Neural progenitor cell (in vitro differentiated cells): ENCODE measurements at regions not wholly inside any gene's neighbourhood (a gene's known extent, or its start where the extent isn't known, plus 50 kb on each side); places are given as distances from the start of the nearest gene placed in this dataset.

Experiments used
- DNase-seq: peaks from one replicate; pipeline ENCODE4 v3.0.0-alpha.2; 2016; ENCODE audit warnings: low spot score
- H2AFZ ChIP-seq: fragments of 200-600 bp; sonication (generic); replicated peaks from 2 replicates; pipeline ENCODE4 v1.6.1; 2016; ENCODE audit warnings: antibody characterized with exemption
- H3F3A ChIP-seq: fragments of 200-600 bp; sonication (generic); 2 replicates; pipeline ENCODE4 v1.6.1; 2016; ENCODE audit warnings: antibody characterized with exemption, low read depth
- H3K27ac ChIP-seq: fragments of 200-600 bp; sonication (generic); 2 replicates; pipeline ENCODE4 v1.5.1; 2016; ENCODE audit warnings: mild to moderate bottlenecking
- H3K27me3 ChIP-seq: fragments of 200-600 bp; sonication (generic); 2 replicates; pipeline ENCODE4 v1.6.1; 2016; ENCODE audit warnings: mild to moderate bottlenecking, moderate library complexity
- H3K36me3 ChIP-seq: fragments of 200-600 bp; sonication (generic); 2 replicates; pipeline ENCODE4 v1.5.1; 2016
- H3K4me1 ChIP-seq: fragments of 200-600 bp; sonication (generic); 2 replicates; pipeline ENCODE4 v1.6.1; 2016; ENCODE audit warnings: mixed run types
- H3K4me2 ChIP-seq: fragments of 200-600 bp; sonication (generic); 2 replicates; pipeline ENCODE4 v1.6.1; 2016
- H3K4me3 ChIP-seq: fragments of 200-600 bp; sonication (generic); 2 replicates; pipeline ENCODE4 v1.5.1; 2016
- H3K79me2 ChIP-seq: fragments of 200-600 bp; sonication (generic); 2 replicates; pipeline ENCODE4 v1.6.1; 2016; ENCODE audit warnings: low read depth
- H3K9ac ChIP-seq: fragments of 200-600 bp; sonication (generic); 2 replicates; pipeline ENCODE4 v1.6.1; 2016
- H3K9me3 ChIP-seq: fragments of 200-600 bp; sonication (generic); 2 replicates; pipeline ENCODE4 v1.5.1; 2016; ENCODE audit warnings: low read depth
- H4K20me1 ChIP-seq: fragments of 200-600 bp; sonication (generic); 2 replicates; pipeline ENCODE4 v1.6.1; 2016; ENCODE audit warnings: low read depth
- H3K27ac Mint-ChIP-seq: 3 replicates; pipeline ENCODE4 v1.8.0; 2021; ENCODE audit warnings: mixed read lengths
- H3K27me3 Mint-ChIP-seq: 2 replicates; pipeline ENCODE4 v1.8.0; 2022; ENCODE audit warnings: low read depth, mild to moderate bottlenecking, inconsistent platforms, moderate library complexity, mixed read lengths; ENCODE audit not compliant: insufficient read depth
- H3K36me3 Mint-ChIP-seq: 3 replicates; pipeline ENCODE4 v1.8.0; 2021; ENCODE audit warnings: mixed read lengths
- H3K4me1 Mint-ChIP-seq: 3 replicates; pipeline ENCODE4 v1.8.0; 2021; ENCODE audit warnings: mixed read lengths
- H3K4me3 Mint-ChIP-seq: 3 replicates; pipeline ENCODE4 v1.8.0; 2021; ENCODE audit warnings: mild to moderate bottlenecking, moderate library complexity, mixed read lengths
- H3K9me3 Mint-ChIP-seq: 3 replicates; pipeline ENCODE4 v1.8.0; 2020; ENCODE audit warnings: mixed read lengths
- EZH2 ChIP-seq: fragments of 200-600 bp; sonication (generic); IDR thresholded peaks from 2 replicates; pipeline ENCODE4 v1.6.1; 2017; ENCODE audit warnings: antibody characterized with exemption, mild to moderate bottlenecking, moderate library complexity
- EZH2phosphoT487 ChIP-seq: fragments of 200-600 bp; sonication (generic); IDR thresholded peaks from 2 replicates; pipeline ENCODE4 v1.6.1; 2017; ENCODE audit warnings: antibody characterized with exemption
- TF ChIP-seq, protein P1 (sequence below): fragments of 200-600 bp; sonication (generic); IDR thresholded peaks from 2 replicates; pipeline ENCODE4 v1.5.1; 2017; ENCODE audit warnings: antibody characterized with exemption, mild to moderate bottlenecking

- no peaks in the 10 kb centered on the region for H3F3A ChIP-seq
- H3K4me1 Mint-ChIP-seq, result peaks cover 21% of the 10 kb centered on the region
- TF ChIP-seq EZH2phosphoT487 (no peak), EZH2 (no peak)
- TF ChIP-seq, protein P1, sequence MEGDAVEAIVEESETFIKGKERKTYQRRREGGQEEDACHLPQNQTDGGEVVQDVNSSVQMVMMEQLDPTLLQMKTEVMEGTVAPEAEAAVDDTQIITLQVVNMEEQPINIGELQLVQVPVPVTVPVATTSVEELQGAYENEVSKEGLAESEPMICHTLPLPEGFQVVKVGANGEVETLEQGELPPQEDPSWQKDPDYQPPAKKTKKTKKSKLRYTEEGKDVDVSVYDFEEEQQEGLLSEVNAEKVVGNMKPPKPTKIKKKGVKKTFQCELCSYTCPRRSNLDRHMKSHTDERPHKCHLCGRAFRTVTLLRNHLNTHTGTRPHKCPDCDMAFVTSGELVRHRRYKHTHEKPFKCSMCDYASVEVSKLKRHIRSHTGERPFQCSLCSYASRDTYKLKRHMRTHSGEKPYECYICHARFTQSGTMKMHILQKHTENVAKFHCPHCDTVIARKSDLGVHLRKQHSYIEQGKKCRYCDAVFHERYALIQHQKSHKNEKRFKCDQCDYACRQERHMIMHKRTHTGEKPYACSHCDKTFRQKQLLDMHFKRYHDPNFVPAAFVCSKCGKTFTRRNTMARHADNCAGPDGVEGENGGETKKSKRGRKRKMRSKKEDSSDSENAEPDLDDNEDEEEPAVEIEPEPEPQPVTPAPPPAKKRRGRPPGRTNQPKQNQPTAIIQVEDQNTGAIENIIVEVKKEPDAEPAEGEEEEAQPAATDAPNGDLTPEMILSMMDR, result no peak
- no peaks in the 10 kb centered on the region for H3K9me3 ChIP-seq
- peaks cover 30% of the 10 kb centered on the region for H3K27me3 Mint-ChIP-seq
- H3K36me3 Mint-ChIP-seq, result no peaks in the 10 kb centered on the region
- H3K79me2 ChIP-seq, result no peaks in the 10 kb centered on the region
- no peaks in the 10 kb centered on the region for H3K36me3 ChIP-seq
- no peak overlapping the region for H3K27ac ChIP-seq
- H3K4me1 ChIP-seq, result no peaks in the 10 kb centered on the region
- peaks cover 4% of the 10 kb centered on the region for H3K9me3 Mint-ChIP-seq
- no peak overlapping the region for H3K4me3 Mint-ChIP-seq
- no peak overlapping the region for H3K4me2 ChIP-seq
- H2AFZ ChIP-seq, result no peak overlapping the region
- no peak overlapping the region for H3K27ac Mint-ChIP-seq
- no peak overlapping the region for H3K9ac ChIP-seq
- no peak overlapping the region for H3K4me3 ChIP-seq
- H3K27me3 ChIP-seq, result peaks cover 21% of the 10 kb centered on the region
- H4K20me1 ChIP-seq, result no peaks in the 10 kb centered on the region
- no peak for DNase-seq
These were observed 80.3 kb downstream of the GADD45G start for GRCh38 chr9:89684912-89685636.

DNA sequence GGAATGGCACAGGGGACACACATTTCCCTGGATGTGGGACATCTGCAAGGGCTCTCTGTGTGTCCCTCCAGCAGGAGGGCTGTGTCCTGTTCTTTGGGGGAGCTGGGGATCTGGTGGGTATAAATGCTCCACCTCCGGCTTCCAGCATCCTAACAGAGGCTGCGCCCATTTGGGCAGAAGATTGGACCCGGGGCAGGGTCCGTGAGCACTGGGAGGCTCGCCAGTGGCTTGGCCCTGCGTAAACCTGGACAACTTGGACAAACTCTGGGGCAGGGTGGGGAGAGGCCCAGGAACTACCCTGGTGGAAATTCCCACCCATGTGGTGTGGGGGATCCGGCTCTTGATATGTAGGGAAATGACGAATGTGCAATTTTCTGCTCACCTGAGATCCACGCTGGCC is 80.9 kb downstream of the GADD45G start:
- Mint-ChIP-seq H3K27me3 (peaks cover 28% of the 10 kb centered on the region), H3K9me3 (peaks cover 2% of the 10 kb centered on the region), H3K4me1 (peaks cover 15% of the 10 kb centered on the region), H3K4me3 (no peak overlapping the region), H3K36me3 (no peaks in the 10 kb centered on the region), H3K27ac (no peak overlapping the region)
- H3K4me3 ChIP-seq, result no peak overlapping the region
- H3K9me3 ChIP-seq, result no peaks in the 10 kb centered on the region
- H3K4me1 ChIP-seq, result no peaks in the 10 kb centered on the region
- no peaks in the 10 kb centered on the region for H3F3A ChIP-seq
- H3K79me2 ChIP-seq, result no peaks in the 10 kb centered on the region
- no peaks in the 10 kb centered on the region for H4K20me1 ChIP-seq
- H3K36me3 ChIP-seq, result no peaks in the 10 kb centered on the region
- no peak for DNase-seq
- no peak overlapping the region for H3K4me2 ChIP-seq
- H3K27ac ChIP-seq, result no peak overlapping the region
- TF ChIP-seq EZH2phosphoT487 (no peak), EZH2 (no peak)
- TF ChIP-seq, protein P1, result no peak
- H3K27me3 ChIP-seq, result peaks cover 15% of the 10 kb centered on the region
- H3K9ac ChIP-seq, result no peak overlapping the region
- no peak overlapping the region for H2AFZ ChIP-seq

DNA sequence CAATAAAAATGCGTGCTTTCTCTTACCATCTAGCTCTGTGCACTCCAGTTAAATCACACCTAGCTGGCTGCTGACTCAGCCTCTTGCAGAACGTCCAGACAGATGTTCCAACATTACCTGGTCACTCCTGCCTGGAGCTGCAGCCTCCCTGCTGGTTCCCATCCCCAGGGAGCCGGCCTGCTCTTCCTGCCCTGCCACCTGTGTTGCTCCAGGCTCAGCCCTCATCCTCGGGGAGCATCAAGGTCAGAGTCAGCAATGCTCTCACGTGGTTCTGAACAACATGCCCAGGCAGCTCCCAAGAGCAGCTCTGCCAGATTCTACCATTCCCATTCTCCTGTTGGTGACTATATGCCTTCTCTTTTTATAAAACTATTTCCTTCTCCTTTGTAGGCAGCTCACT is 81.3 kb downstream of the GADD45G start:
- no peaks in the 10 kb centered on the region for H3F3A ChIP-seq
- no peak overlapping the region for H3K4me3 Mint-ChIP-seq
- no peaks in the 10 kb centered on the region for H4K20me1 ChIP-seq
- no peaks in the 10 kb centered on the region for H3K36me3 ChIP-seq
- no peak overlapping the region for H3K27ac Mint-ChIP-seq
- no peaks in the 10 kb centered on the region for H3K9me3 ChIP-seq
- no peaks in the 10 kb centered on the region for H3K36me3 Mint-ChIP-seq
- H3K27ac ChIP-seq, result no peak overlapping the region
- H3K9ac ChIP-seq, result no peak overlapping the region
- H3K27me3 Mint-ChIP-seq, result peaks cover 29% of the 10 kb centered on the region
- TF ChIP-seq EZH2phosphoT487 (no peak), EZH2 (no peak)
- TF ChIP-seq, protein P1, result no peak
- H3K4me3 ChIP-seq, result no peak overlapping the region
- H3K4me1 ChIP-seq, result no peaks in the 10 kb centered on the region
- no peak for DNase-seq
- no peaks in the 10 kb centered on the region for H3K79me2 ChIP-seq
- peaks cover 15% of the 10 kb centered on the region for H3K4me1 Mint-ChIP-seq
- H3K4me2 ChIP-seq, result no peak overlapping the region
- peaks cover 2% of the 10 kb centered on the region for H3K9me3 Mint-ChIP-seq
- H3K27me3 ChIP-seq, result peaks cover 13% of the 10 kb centered on the region
- H2AFZ ChIP-seq, result no peak overlapping the region
